ENCODE measurements at regions not wholly inside any gene's neighbourhood (a gene's known extent, or its start where the extent isn't known, plus 50 kb on each side); places are given as distances from the start of the nearest gene placed in this dataset.
"Not testable (repeated sequence)": the region's sequence is repeated elsewhere in the genome, so short reads cannot be mapped to it uniquely, and the experiment has no call there.

GRCh38 chr3:34869696-34870095, 769.6 kb upstream of the ARPP21 start:
- DNase-seq (ENCODE audit: low read depth, low spot score), result no peak

GRCh38 chr3:34872406-34872805, 766.9 kb upstream of the ARPP21 start:
- DNase-seq (ENCODE audit: low read depth, low spot score), result no peak

GRCh38 chr3:34876997-34877396, 762.3 kb upstream of the ARPP21 start:
- DNase-seq (ENCODE audit: low read depth, low spot score), result no peak

GRCh38 chr3:34878488-34878887, 760.8 kb upstream of the ARPP21 start:
- DNase-seq (ENCODE audit: low read depth, low spot score), result no peak

GRCh38 chr3:34881026-34881425, 758.3 kb upstream of the ARPP21 start:
- no peak for DNase-seq (ENCODE audit: low read depth, low spot score)

GRCh38 chr3:34882764-34883163, 756.6 kb upstream of the ARPP21 start:
- no peak for DNase-seq (ENCODE audit: low read depth, low spot score)

GRCh38 chr3:34884007-34884406, 755.3 kb upstream of the ARPP21 start:
- DNase-seq (ENCODE audit: low read depth, low spot score), result no peak

- DNase-seq (ENCODE audit: low read depth, low spot score), result no peak
Observed at GRCh38 chr3:34886443-34886842, 752.9 kb upstream of the ARPP21 start.

- no peak for DNase-seq (ENCODE audit: low read depth, low spot score)
Observed at GRCh38 chr3:34889641-34890040, 749.7 kb upstream of the ARPP21 start.

- DNase-seq (ENCODE audit: low read depth, low spot score), result no peak
Observed at GRCh38 chr3:34890247-34890646, 749.1 kb upstream of the ARPP21 start.

GRCh38 chr3:34891941-34892340, 747.4 kb upstream of the ARPP21 start:
- no peak for DNase-seq (ENCODE audit: low read depth, low spot score)

- no peak for DNase-seq (ENCODE audit: low read depth, low spot score)
Observed at GRCh38 chr3:34895841-34896240, 743.5 kb upstream of the ARPP21 start.

GRCh38 chr3:34909679-34910078, 729.6 kb upstream of the ARPP21 start:
- not testable (repeated sequence) for DNase-seq (ENCODE audit: low read depth, low spot score)

GRCh38 chr3:34919025-34919424, 720.3 kb upstream of the ARPP21 start:
- DNase-seq (ENCODE audit: low read depth, low spot score), result no peak

GRCh38 chr3:34920806-34921205, 718.5 kb upstream of the ARPP21 start:
- no peak for DNase-seq (ENCODE audit: low read depth, low spot score)

GRCh38 chr3:34924961-34925360, 714.4 kb upstream of the ARPP21 start:
- no peak for DNase-seq (ENCODE audit: low read depth, low spot score)

GRCh38 chr3:34925851-34926250, 713.5 kb upstream of the ARPP21 start:
- DNase-seq (ENCODE audit: low read depth, low spot score), result no peak

GRCh38 chr3:34929036-34929435, 710.3 kb upstream of the ARPP21 start:
- DNase-seq (ENCODE audit: low read depth, low spot score), result no peak

GRCh38 chr3:34934660-34935059, 704.7 kb upstream of the ARPP21 start:
- DNase-seq (ENCODE audit: low read depth, low spot score), result no peak

- no peak for DNase-seq (ENCODE audit: low read depth, low spot score)
Observed at GRCh38 chr3:34938784-34939183, 700.5 kb upstream of the ARPP21 start.

- DNase-seq (ENCODE audit: low read depth, low spot score), result no peak
Observed at GRCh38 chr3:34942256-34942655, 697.1 kb upstream of the ARPP21 start.

- no peak for DNase-seq (ENCODE audit: low read depth, low spot score)
Observed at GRCh38 chr3:34947834-34948233, 691.5 kb upstream of the ARPP21 start.

- no peak for DNase-seq (ENCODE audit: low read depth, low spot score)
Observed at GRCh38 chr3:34948517-34948916, 690.8 kb upstream of the ARPP21 start.

GRCh38 chr3:34955680-34956079, 683.6 kb upstream of the ARPP21 start:
- no peak for DNase-seq (ENCODE audit: low read depth, low spot score)

GRCh38 chr3:34956511-34956910, 682.8 kb upstream of the ARPP21 start:
- DNase-seq (ENCODE audit: low read depth, low spot score), result no peak

All from iPS DF 19.7 (cell line).